Parathyroid adenoma (tissue), 2 donors: ENCODE measurements at regions not wholly inside any gene's neighbourhood (a gene's known extent, or its start where the extent isn't known, plus 50 kb on each side); places are given as distances from the start of the nearest gene placed in this dataset.

ENCODE experiments used
- H2AFZ ChIP-seq: fragments of 300-600 bp; sonication (generic); one replicate; pipeline ENCODE4 v1.7.0; 2017; ENCODE audit warnings: antibody characterized with exemption, mild to moderate bottlenecking
- H3K27ac ChIP-seq: fragments of 300-600 bp; sonication (generic); one replicate; pipeline ENCODE4 v1.7.0; 2017
- H3K27me3 ChIP-seq: fragments of 300-600 bp; sonication (generic); one replicate; pipeline ENCODE4 v1.7.0; 2017; ENCODE audit warnings: low read length; ENCODE audit not compliant: control insufficient read depth, insufficient read depth
- H3K36me3 ChIP-seq: fragments of 300-600 bp; sonication (generic); one replicate; pipeline ENCODE4 v1.7.0; 2017; ENCODE audit warnings: low read length; ENCODE audit not compliant: control insufficient read depth, insufficient read depth
- H3K4me1 ChIP-seq: fragments of 300-600 bp; sonication (generic); one replicate; pipeline ENCODE4 v1.7.0; 2017; ENCODE audit warnings: control low read depth
- H3K4me2 ChIP-seq: fragments of 300-600 bp; sonication (generic); one replicate; pipeline ENCODE4 v1.7.0; 2017; ENCODE audit warnings: low read length
- H3K4me3 ChIP-seq: fragments of 300-600 bp; sonication (generic); one replicate; pipeline ENCODE4 v1.7.0; 2017; ENCODE audit warnings: low read depth, low read length
- H3K79me2 ChIP-seq: fragments of 300-600 bp; sonication (generic); one replicate; pipeline ENCODE4 v1.7.0; 2017; ENCODE audit warnings: control low read depth
- H3K9ac ChIP-seq: fragments of 300-600 bp; sonication (generic); one replicate; pipeline ENCODE4 v1.7.0; 2017; ENCODE audit warnings: mild to moderate bottlenecking
- H3K9me3 ChIP-seq: fragments of 300-600 bp; sonication (generic); one replicate; pipeline ENCODE4 v1.7.0; 2017; ENCODE audit warnings: low read length; ENCODE audit not compliant: control insufficient read depth
- TF ChIP-seq, protein P1 (sequence below): fragments of 300-600 bp; sonication (generic); IDR thresholded peaks from one replicate; pipeline ENCODE4 v1.7.0; 2017; ENCODE audit warnings: antibody characterized with exemption, mild to moderate bottlenecking
- donor health status: primary hyperparathyroidism.

- Histone ChIP-seq H3K9me3 (no peaks in the 10 kb centered on the region), H3K4me3 (no peak overlapping the region), H3K27me3 (no peaks in the 10 kb centered on the region), H3K79me2 (no peaks in the 10 kb centered on the region), H3K27ac (no peak overlapping the region), H3K36me3 (no peaks in the 10 kb centered on the region), H3K4me1 (no peaks in the 10 kb centered on the region), H3K4me2 (no peak overlapping the region), H3K9ac (no peak overlapping the region), H2AFZ (no peak overlapping the region)
- TF ChIP-seq, protein P1, sequence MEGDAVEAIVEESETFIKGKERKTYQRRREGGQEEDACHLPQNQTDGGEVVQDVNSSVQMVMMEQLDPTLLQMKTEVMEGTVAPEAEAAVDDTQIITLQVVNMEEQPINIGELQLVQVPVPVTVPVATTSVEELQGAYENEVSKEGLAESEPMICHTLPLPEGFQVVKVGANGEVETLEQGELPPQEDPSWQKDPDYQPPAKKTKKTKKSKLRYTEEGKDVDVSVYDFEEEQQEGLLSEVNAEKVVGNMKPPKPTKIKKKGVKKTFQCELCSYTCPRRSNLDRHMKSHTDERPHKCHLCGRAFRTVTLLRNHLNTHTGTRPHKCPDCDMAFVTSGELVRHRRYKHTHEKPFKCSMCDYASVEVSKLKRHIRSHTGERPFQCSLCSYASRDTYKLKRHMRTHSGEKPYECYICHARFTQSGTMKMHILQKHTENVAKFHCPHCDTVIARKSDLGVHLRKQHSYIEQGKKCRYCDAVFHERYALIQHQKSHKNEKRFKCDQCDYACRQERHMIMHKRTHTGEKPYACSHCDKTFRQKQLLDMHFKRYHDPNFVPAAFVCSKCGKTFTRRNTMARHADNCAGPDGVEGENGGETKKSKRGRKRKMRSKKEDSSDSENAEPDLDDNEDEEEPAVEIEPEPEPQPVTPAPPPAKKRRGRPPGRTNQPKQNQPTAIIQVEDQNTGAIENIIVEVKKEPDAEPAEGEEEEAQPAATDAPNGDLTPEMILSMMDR, result no peak
These were observed 705.5 kb downstream of the POM121L12 start for GRCh38 chr7:53740971-53741370.

DNA sequence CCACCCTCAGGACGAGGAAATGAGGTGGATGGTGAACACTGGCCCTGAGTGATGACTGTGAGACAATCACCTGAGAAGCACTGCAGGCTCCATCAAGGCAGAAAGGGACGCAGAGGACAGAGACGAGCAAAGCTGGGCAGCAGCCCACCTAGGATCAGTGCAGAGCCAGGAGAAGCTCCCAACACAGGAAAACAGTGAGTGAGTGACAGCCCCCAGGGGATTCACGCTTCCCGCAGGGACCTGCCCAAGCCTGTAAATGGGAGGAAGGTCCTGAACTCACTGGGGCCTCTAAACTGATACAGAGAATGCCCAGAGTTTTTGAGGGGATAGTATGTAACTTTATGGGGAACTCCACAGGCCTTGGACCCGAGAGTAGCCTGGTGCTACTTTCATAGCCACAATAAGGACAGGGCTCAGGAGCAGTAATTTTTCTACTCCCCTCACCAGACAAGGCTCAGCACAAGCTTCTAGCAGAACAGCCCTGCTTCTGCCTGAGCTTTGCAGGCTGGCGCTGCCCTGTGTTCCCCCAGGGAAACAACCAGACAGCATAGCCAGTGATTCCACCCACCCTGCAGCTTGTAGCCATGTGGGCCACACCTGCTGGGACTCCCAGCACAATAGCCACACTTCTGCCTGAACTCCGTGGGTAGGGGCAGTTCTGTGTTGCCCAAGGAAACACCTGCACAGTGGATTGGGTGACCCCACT is 708.4 kb downstream of the POM121L12 start:
- Histone ChIP-seq H3K79me2 (no peaks in the 10 kb centered on the region), H2AFZ (no peak overlapping the region), H3K36me3 (no peaks in the 10 kb centered on the region), H3K4me1 (no peaks in the 10 kb centered on the region), H3K4me2 (no peak overlapping the region), H3K27me3 (no peaks in the 10 kb centered on the region), H3K9me3 (no peaks in the 10 kb centered on the region), H3K9ac (no peak overlapping the region), H3K27ac (no peak overlapping the region), H3K4me3 (no peak overlapping the region)
- TF ChIP-seq, protein P1, result no peak

GRCh38 chr7:53744403-53744760 is 708.9 kb downstream of the POM121L12 start:
- no peaks in the 10 kb centered on the region for H3K9me3 ChIP-seq
- H3K36me3 ChIP-seq, result no peaks in the 10 kb centered on the region
- H3K9ac ChIP-seq, result no peak overlapping the region
- H3K4me1 ChIP-seq, result no peaks in the 10 kb centered on the region
- H3K27me3 ChIP-seq, result no peaks in the 10 kb centered on the region
- H3K27ac ChIP-seq, result no peak overlapping the region
- H2AFZ ChIP-seq, result no peak overlapping the region
- H3K79me2 ChIP-seq, result no peaks in the 10 kb centered on the region
- H3K4me2 ChIP-seq, result no peak overlapping the region
- TF ChIP-seq, protein P1, result no peak
- no peak overlapping the region for H3K4me3 ChIP-seq

- Histone ChIP-seq H3K4me2 (no peak overlapping the region), H3K9me3 (no peaks in the 10 kb centered on the region), H2AFZ (no peak overlapping the region), H3K27me3 (no peaks in the 10 kb centered on the region), H3K27ac (no peak overlapping the region), H3K4me1 (no peaks in the 10 kb centered on the region), H3K36me3 (no peaks in the 10 kb centered on the region), H3K9ac (no peak overlapping the region), H3K4me3 (no peak overlapping the region), H3K79me2 (no peaks in the 10 kb centered on the region)
- TF ChIP-seq, protein P1, result no peak
These were observed 721.5 kb downstream of the POM121L12 start for GRCh38 chr7:53756946-53757345.

DNA sequence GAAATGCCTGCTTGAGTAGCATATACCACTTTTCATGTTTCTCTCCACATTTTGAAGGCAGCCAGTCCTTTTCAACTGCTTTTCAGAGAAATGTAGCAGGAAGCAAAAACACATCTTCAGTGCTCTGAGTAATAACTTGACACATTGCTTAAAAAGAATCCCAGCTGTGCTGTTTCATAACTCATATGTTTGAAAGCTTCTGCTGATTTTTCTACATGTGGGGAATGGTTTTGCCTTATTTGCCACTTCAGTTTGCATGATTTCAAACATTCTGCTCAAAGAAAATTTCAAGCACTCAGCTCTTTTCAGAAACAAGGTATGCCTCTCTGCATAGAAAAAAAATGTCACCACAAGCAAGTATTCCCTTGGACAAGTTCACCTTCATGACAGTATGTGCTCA is 732.8 kb downstream of the POM121L12 start:
- Histone ChIP-seq H3K27ac (no peak overlapping the region), H2AFZ (no peak overlapping the region)

More for the DNA sequence above, 732.8 kb downstream of the POM121L12 start:
- Histone ChIP-seq H3K79me2 (no peaks in the 10 kb centered on the region), H3K4me3 (no peak overlapping the region), H3K9ac (no peak overlapping the region), H3K27me3 (no peaks in the 10 kb centered on the region), H3K4me1 (no peaks in the 10 kb centered on the region), H3K36me3 (no peaks in the 10 kb centered on the region), H3K9me3 (no peaks in the 10 kb centered on the region), H3K4me2 (no peak overlapping the region)
- TF ChIP-seq, protein P1, result no peak
